ENCODE measurements at regions not wholly inside any gene's neighbourhood (a gene's known extent, or its start where the extent isn't known, plus 50 kb on each side); places are given as distances from the start of the nearest gene placed in this dataset.

DNA sequence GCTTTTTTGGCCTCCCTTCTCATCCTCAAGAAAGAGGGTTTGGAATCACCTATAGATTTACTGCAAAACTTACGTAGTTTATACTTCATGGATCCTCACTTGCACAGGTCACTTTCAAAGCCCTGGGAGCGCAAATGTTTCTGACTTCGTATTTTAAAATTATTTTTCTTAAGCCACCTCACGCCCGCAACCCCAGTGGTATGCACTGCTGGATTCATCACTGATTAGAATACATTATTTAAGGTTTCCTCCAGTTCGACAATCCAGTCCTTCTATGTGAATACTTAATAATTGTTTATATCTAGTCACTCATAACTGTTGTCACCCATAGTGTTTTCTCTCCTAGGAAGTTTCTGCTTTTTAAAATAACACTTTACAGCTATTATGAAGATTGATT, 339.9 kb downstream of the CHL1 start:
- TF ChIP-seq CTCF (conservative IDR thresholded peaks at IDR 0.05) = no peak
- no peak for DNase-seq (ENCODE audit: low read depth, low spot score)
- Mint-ChIP-seq H3K4me3 (no peak overlapping the region), H3K27ac (ENCODE audit: unreplicated experiment) (no peak overlapping the region), H3K4me1 (no peaks in the 10 kb centered on the region), H3K27me3 (ENCODE audit: low read depth) (no peaks in the 10 kb centered on the region), H3K9me3 (peaks cover 14% of the 10 kb centered on the region), H3K36me3 (ENCODE audit: low read depth) (no peaks in the 10 kb centered on the region)

DNA sequence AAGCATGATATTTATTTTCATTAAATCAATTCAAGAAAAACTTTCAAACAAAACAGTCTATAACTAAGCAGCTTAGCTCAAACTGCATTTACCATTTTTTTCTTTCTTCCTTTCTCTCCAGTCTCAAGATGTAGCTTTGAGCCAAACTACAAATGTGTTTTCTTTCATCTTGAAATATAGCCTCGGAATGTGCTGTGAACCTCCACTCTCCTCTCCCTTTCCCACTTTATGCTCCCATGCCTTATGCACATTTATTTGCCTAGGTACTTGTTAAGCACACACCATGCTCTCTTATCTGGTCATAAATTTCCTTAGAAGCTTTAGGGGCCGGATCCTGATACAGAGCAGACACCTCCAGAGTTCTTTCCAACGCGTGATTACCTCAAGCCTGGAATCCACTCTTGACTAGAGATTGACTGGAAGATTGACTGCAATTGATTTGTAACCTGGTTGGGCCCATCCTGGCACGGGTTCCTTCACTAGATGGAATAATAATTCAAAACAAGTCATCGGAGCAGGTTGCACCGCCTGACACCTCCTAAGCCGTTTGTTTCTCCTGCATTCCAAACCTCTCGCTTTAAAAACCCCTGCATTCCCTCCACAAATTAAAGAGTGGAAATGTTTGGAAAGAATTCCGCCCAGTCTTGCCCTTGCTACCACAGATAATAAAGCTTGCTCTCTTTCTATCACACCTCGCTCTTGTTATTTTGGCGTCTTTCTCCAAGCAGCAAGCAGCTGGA, 344.7 kb downstream of the CHL1 start:
- Mint-ChIP-seq H3K4me1 (no peaks in the 10 kb centered on the region), H3K9me3 (peaks cover 5% of the 10 kb centered on the region), H3K36me3 (ENCODE audit: low read depth) (no peaks in the 10 kb centered on the region), H3K27me3 (ENCODE audit: low read depth) (peaks cover 3% of the 10 kb centered on the region), H3K27ac (ENCODE audit: unreplicated experiment) (no peak overlapping the region), H3K4me3 (no peak overlapping the region)
- TF ChIP-seq CTCF (conservative IDR thresholded peaks at IDR 0.05) = no peak
- no peak for DNase-seq (ENCODE audit: low read depth, low spot score)

- DNase-seq (ENCODE audit: low read depth, low spot score) = no peak
- Mint-ChIP-seq H3K9me3 (peaks cover 2% of the 10 kb centered on the region), H3K27ac (ENCODE audit: unreplicated experiment) (no peak overlapping the region), H3K27me3 (ENCODE audit: low read depth) (peaks cover 3% of the 10 kb centered on the region), H3K36me3 (ENCODE audit: low read depth) (no peaks in the 10 kb centered on the region), H3K4me1 (no peaks in the 10 kb centered on the region), H3K4me3 (no peak overlapping the region)
- no peak for TF ChIP-seq CTCF (conservative IDR thresholded peaks at IDR 0.05)
These were observed 345.5 kb downstream of the CHL1 start for GRCh38 chr3:542021-542420.

- no peak for TF ChIP-seq CTCF (conservative IDR thresholded peaks at IDR 0.05)
- no peak overlapping the region for H3K27ac Mint-ChIP-seq (ENCODE audit: unreplicated experiment)
- no peaks in the 10 kb centered on the region for H3K4me1 Mint-ChIP-seq
- no peaks in the 10 kb centered on the region for H3K36me3 Mint-ChIP-seq (ENCODE audit: low read depth)
- no peak overlapping the region for H3K4me3 Mint-ChIP-seq
- H3K9me3 Mint-ChIP-seq = peaks cover 4% of the 10 kb centered on the region
- no peak for DNase-seq (ENCODE audit: low read depth, low spot score)
- peaks cover 7% of the 10 kb centered on the region for H3K27me3 Mint-ChIP-seq (ENCODE audit: low read depth)
These were observed 353.1 kb downstream of the CHL1 start for GRCh38 chr3:549636-550035.

GRCh38 chr3:550471-550870, 353.9 kb downstream of the CHL1 start:
- no peak for DNase-seq (ENCODE audit: low read depth, low spot score)
- no peak overlapping the region for H3K27ac Mint-ChIP-seq (ENCODE audit: unreplicated experiment)

More at GRCh38 chr3:550471-550870, 353.9 kb downstream of the CHL1 start:
- TF ChIP-seq CTCF (conservative IDR thresholded peaks at IDR 0.05) = no peak
- Mint-ChIP-seq H3K4me3 (no peak overlapping the region), H3K9me3 (peaks cover 4% of the 10 kb centered on the region), H3K36me3 (ENCODE audit: low read depth) (no peaks in the 10 kb centered on the region), H3K4me1 (no peaks in the 10 kb centered on the region), H3K27me3 (ENCODE audit: low read depth) (peaks cover 7% of the 10 kb centered on the region)

Data from neural crest cell (in vitro differentiated cells).